ENCODE measurements at regions not wholly inside any gene's neighbourhood (a gene's known extent, or its start where the extent isn't known, plus 50 kb on each side); places are given as distances from the start of the nearest gene placed in this dataset.

DNA sequence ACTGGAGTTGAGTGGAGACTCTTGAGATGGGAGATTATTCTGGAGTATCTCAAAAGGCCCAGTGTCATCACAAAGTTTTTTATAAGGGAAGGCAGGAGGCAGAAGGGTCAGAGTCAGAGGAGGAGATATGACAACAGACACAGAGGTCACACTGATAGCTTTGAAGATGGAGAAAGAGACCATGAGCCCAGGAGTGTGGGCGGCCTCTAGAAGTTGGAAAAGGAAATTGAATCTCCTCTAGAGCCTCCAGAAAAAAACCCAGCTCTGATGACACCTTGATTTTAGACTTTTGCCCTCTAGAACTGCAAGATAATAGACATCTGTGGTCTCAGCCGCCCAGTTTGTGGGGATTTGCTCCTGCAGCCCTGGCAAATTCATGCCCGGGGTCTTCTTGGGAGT is 64.8 kb upstream of the SPTLC1 start:
- Histone ChIP-seq H4K5ac (ENCODE audit: insufficient read length, low read depth, low read length) (no peak overlapping the region), H3K18ac (ENCODE audit: extremely low read depth, low read length) (no peak overlapping the region)
- TF ChIP-seq GABPA (IDR thresholded peaks at IDR 0.05; ENCODE audit: borderline replicate concordance, insufficient read depth, low read length) (no peak), POLR2A (IDR thresholded peaks at IDR 0.05; ENCODE audit: control extremely low read depth in 1 of 2, low read depth in 2 of 2, low read length in 2 of 2) (no peak), CBX8 (IDR thresholded peaks at IDR 0.05; ENCODE audit: borderline replicate concordance, low read depth, low read length) (no peak), YY1 (IDR thresholded peaks at IDR 0.05; ENCODE audit: low read depth, low read length) (no peak), SP2 (IDR thresholded peaks at IDR 0.05; ENCODE audit: low read length) (no peak), SAP30 (IDR thresholded peaks at IDR 0.05; ENCODE audit: insufficient read depth, insufficient replicate concordance, low read length) (no peak), KDM4A (IDR thresholded peaks at IDR 0.05; ENCODE audit: low read depth, low read length, severe bottlenecking) (no peak), TEAD4 (IDR thresholded peaks at IDR 0.05; ENCODE audit: low read depth, low read length) (no peak)
- TF ChIP-seq, protein P1, sequence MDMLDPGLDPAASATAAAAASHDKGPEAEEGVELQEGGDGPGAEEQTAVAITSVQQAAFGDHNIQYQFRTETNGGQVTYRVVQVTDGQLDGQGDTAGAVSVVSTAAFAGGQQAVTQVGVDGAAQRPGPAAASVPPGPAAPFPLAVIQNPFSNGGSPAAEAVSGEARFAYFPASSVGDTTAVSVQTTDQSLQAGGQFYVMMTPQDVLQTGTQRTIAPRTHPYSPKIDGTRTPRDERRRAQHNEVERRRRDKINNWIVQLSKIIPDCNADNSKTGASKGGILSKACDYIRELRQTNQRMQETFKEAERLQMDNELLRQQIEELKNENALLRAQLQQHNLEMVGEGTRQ (IDR thresholded peaks at IDR 0.05; ENCODE audit: low read length), result no peak

More for the DNA sequence above, 64.8 kb upstream of the SPTLC1 start:
- Histone ChIP-seq H2BK120ac (replicated peaks; ENCODE audit: low read depth, low read length) (no peak overlapping the region), H3K4ac (replicated peaks; ENCODE audit: insufficient read length, low read depth, low read length) (no peak overlapping the region), H3K79me2 (ENCODE audit: control insufficient read depth in 1 of 2, insufficient read depth in 2 of 2, low read length in 2 of 2) (no peaks in the 10 kb centered on the region), H3K9me3 (ENCODE audit: insufficient read depth in 2 of 2, low read depth in 1 of 2, low read length in 1 of 2) (peaks cover 4 to 7% of the 10 kb centered on the region in 2 experiments; a peak in 1 of 4 replicates), H3K27me3 (replicated peaks in 1 of 4; ENCODE audit: control insufficient read depth in 3 of 4, extremely low read depth in 1 of 4, insufficient read depth in 3 of 4, low read length in 3 of 4) (peaks cover 0 to 1% (median 0%) of the 10 kb centered on the region in 4 experiments; a peak in 1 of 7 replicates), H3K9ac (replicated peaks in 1 of 4; ENCODE audit: extremely low read depth in 1 of 4, low read depth in 3 of 4, low read length in 3 of 4) (no peak overlapping the region), H3K27ac (ENCODE audit: low read depth, low read length) (no peak overlapping the region), H2AFZ (ENCODE audit: low read length) (no peak overlapping the region), H3K4me1 (replicated peaks in 1 of 4; ENCODE audit: control insufficient read depth in 3 of 4, insufficient read depth in 4 of 4, low read length in 3 of 4) (peaks cover 0 to 4% (median 0%) of the 10 kb centered on the region in 4 experiments; a peak in 1 of 7 replicates), H2BK12ac (ENCODE audit: low read depth, low read length) (no peak overlapping the region), H3K79me1 (ENCODE audit: low read depth, low read length) (no peaks in the 10 kb centered on the region; the same call in 1 of the 2 replicates), H3K14ac (ENCODE audit: insufficient read length) (no peak overlapping the region), H3K56ac (replicated peaks; ENCODE audit: insufficient read length, low read depth, low read length) (no peak overlapping the region), H3K23ac (ENCODE audit: insufficient read length) (no peak overlapping the region), H2AK5ac (ENCODE audit: low read depth, low read length) (no peak overlapping the region), H4K8ac (ENCODE audit: extremely low read depth, insufficient read depth, low read length) (no peak overlapping the region), H3K23me2 (ENCODE audit: low read depth, low read length) (peaks cover 7% of the 10 kb centered on the region; the same call in 1 of the 2 replicates), H2BK5ac (ENCODE audit: low read depth, low read length) (no peak overlapping the region), H2BK15ac (ENCODE audit: low read length) (no peak overlapping the region), H3K36me3 (ENCODE audit: control insufficient read depth in 2 of 4, insufficient read depth in 4 of 4, low read length in 3 of 4) (no peaks in the 10 kb centered on the region), H2BK20ac (ENCODE audit: low read length) (no peak overlapping the region), H3K4me2 (ENCODE audit: insufficient read depth in 1 of 2, low read depth in 2 of 2, low read length in 2 of 2) (no peak overlapping the region), H4K91ac (replicated peaks; ENCODE audit: insufficient read length, low read length) (no peak overlapping the region), H4K20me1 (replicated peaks in 1 of 2; ENCODE audit: control insufficient read depth in 1 of 2, insufficient read depth in 2 of 2, low read length in 2 of 2) (no peaks in the 10 kb centered on the region), H3K4me3 (ENCODE audit: extremely low read depth in 1 of 4, insufficient read depth in 2 of 4, low read depth in 3 of 4, low read length in 4 of 4) (no peak overlapping the region)
- DNase-seq (ENCODE audit: low read depth in 1 of 2, low spot score in 2 of 2) (no peak), FAIRE-seq (no peak)
- 84% methylated on average over 3 of the region's 3 CpGs; no CpG with 5 or more reads in 1 of the 2 experiments for WGBS, 2 experiments (ENCODE audit: extremely low coverage in 1 of 2, insufficient coverage in 1 of 2, insufficient read length in 1 of 2, insufficient replicate concordance in 2 of 2, low coverage in 1 of 2, low lambda C conversion rate in 2 of 2, missing lambda C conversion rate in 1 of 2)
- ChIA-PET CTCF (ENCODE audit: partially characterized antibody) (interaction anchor here (1.1 to 2.1 kb wide), 2 partner anchors 13 to 42 kb away, joined by 3 to 5 read pairs; no protein-coding TSS in a partner anchor), POLR2A (ENCODE audit: partially characterized antibody) (interaction anchor here (1.2 kb wide), 1 partner anchor 32 kb away, joined by 3 read pairs; no protein-coding TSS in a partner anchor)

Data from H1 (cell line).